ENCODE measurements at regions not wholly inside any gene's neighbourhood (a gene's known extent, or its start where the extent isn't known, plus 50 kb on each side); places are given as distances from the start of the nearest gene placed in this dataset.
"Not testable (repeated sequence)": the region's sequence is repeated elsewhere in the genome, so short reads cannot be mapped to it uniquely, and the experiment has no call there.

DNA sequence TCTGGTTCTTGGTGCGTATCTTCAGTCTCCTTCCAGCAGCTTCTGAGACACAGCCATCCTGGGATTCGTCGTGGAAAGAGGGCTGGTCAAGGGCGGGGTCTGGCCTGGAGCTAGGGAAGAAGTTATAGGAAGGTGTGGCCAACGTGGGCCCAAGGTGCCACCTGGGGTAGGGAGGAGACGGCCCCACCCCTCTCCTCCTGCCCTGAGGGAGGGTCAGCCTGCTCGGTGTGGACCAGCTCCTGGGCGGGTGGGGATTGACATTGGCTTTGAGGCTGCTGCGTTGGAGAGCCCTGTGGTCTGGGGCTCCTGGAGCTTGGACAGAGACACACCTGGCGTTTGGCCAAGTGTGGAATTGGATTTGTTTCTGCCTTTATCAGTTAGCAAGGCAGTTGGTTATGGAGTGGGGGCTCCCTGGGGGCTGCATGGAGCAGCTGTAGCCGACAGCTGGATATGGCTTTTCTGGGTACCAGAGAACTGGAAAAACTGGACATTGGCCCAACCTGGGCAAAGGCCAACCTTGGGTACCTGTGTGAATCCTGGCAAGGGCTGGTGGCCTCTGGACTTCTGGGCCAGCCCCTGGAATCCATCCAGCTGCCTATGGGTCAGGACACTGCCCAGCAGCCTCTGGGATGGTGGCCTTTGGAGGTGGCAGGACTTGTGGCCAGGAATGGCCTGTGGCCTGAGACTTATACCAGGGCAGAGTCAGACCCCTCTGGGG lies 75.7 kb upstream of the PPP1R26 start:
- no peak for DNase-seq (ENCODE audit: low read depth in 2 of 2)

DNA sequence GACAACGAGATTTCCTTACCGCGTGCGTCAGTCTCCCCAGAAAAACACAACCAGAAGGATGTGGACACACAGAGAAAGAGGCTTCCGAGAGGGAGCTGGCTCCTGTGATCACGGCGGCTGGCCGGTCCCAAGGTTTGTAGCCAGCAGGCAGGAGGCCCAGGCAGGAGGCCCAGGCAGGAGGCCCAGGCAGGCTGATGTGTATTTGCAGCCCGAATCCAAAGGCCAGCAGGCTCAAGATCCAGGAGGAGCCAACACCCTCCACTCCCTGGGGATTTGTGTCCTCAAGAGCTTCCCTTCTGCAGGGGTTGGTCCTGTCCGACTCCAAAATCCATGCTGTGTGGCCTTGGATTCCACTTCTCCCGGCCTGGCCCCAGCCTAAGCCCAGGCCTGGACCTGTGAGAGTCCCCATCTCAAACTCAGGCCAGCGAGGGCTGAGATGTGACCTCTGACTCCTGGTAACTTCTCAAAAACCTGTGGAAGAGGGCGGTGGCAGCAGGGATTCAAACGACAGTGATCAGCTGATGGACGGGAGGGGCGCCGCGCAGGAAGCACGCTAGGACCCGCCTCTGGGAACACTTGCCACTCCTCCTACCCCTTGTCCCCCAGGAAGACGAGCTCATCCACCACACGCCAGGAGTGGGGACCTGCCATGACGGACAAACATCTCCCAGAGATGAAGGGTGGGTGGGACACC lies 75.0 kb upstream of the PPP1R26 start:
- DNase-seq (ENCODE audit: low read depth in 2 of 2), result no peak

DNA sequence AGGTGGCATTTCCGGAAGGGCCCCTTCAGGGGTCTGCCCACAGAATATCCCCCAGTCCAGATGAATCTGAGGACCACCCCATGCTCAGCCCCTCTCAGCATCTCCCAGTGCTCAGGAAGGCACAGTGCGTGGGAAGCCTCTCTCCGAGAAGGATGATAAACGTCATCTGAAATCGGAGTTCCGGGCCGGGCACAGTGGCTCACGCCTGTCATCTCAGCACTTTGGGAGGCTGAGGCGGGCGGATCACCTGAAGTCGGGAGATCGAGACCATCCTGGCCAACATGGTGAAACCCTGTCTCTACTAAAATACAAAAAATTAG lies 74.5 kb upstream of the PPP1R26 start:
- not testable (repeated sequence) for DNase-seq (ENCODE audit: low read depth in 2 of 2)

DNA sequence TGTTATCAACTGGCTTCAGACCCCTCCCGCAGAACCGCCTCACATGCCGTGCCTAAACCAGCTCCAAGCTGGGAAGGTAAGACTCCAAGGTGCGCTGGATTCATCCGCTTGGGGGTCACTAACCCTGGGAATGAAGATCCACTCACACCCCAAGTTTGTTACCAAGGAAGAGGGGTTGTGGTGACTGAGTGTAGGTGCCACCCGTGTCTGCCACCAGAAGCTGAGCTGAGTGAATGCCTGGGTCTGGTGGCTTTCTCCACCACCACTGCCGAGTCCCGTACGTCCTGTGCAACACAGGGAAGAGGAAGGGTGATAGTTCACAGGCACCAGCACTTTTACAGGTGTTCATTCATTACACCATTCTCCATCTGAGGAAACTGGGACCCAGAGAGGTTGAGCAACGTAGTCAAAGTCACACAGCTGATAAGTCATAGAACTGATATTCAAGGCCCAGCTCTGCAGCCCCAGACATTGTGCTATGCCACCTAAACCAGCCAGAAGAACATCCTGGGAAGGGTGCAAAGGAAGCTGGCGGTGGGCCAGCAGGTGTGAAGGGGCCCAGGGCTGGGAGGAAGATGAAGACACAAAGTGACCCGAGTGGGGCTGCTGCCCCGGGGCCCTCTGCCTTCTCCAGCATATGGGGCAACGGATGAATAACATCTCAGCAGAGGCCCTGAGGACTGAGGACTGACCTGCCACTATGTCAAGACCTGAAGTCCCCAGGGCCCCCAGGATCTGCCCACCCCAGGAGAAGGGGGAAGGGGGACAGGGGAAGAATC lies 70.9 kb upstream of the PPP1R26 start:
- DNase-seq (ENCODE audit: low read depth in 2 of 2), result no peak

DNA sequence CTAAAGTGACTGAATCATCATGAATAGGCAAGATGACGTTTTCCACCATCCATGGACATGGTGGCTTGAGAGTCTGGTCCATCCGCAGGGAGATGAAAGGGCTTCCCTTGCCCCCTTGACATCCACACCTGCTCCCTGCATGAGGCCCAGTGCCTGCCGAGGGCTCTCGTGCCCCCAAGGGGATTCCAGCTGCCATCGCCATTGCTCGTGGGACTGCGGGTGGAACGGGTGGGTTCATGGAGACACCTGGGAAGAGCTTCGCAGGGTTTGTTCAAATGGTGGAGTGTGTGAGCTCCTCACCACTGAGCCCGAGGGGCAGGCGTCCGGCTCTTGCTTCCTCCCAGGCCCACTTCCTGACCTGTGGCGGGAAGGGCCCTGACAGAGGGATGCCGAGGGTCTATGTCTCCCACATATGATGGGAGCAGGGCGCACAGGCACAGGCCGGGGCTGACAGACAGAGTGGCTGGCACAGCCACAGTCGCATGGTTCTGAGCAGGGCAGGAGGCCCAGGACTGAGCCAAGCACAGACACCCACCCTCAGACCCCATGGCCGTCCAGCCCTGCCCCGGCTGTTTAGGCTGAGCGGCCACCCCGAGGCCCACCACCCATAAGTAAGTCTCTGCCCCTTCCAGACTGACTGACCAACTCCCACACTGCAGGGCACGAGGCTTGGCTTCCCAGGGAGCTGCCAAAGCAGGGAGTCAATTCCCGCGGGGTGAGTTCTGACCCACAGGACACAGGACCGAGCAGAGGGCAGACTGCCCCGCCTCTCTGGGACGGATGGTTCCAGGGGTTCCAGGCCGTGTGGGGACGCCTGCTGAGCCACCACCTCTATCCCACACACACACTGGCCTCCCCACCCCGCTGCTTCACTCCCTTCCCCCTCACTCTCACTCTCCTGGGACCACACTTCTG lies 70.0 kb upstream of the PPP1R26 start:
- DNase-seq (ENCODE audit: low read depth in 2 of 2), result no peak

DNA sequence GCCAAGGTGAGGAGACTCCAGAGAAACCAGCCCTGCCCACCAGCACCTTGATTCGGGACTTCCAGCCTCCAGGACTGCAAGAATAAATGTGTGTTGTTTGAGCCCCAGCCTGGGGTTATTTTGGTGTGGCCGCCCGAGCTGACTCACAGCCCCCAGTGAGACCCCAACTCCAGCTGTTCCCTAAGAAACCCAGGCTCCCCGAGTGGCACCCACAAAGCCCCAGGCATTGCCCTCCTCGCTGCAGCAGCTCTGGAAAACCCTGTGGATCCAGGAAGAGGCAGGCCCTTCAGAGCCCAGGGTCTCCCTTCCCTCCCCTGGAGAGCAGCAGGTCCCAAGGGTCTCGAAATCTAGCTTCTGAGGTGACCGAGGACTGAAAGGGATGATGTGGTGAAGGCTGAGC lies 69.2 kb upstream of the PPP1R26 start:
- DNase-seq (ENCODE audit: low read depth in 2 of 2), result no peak

DNA sequence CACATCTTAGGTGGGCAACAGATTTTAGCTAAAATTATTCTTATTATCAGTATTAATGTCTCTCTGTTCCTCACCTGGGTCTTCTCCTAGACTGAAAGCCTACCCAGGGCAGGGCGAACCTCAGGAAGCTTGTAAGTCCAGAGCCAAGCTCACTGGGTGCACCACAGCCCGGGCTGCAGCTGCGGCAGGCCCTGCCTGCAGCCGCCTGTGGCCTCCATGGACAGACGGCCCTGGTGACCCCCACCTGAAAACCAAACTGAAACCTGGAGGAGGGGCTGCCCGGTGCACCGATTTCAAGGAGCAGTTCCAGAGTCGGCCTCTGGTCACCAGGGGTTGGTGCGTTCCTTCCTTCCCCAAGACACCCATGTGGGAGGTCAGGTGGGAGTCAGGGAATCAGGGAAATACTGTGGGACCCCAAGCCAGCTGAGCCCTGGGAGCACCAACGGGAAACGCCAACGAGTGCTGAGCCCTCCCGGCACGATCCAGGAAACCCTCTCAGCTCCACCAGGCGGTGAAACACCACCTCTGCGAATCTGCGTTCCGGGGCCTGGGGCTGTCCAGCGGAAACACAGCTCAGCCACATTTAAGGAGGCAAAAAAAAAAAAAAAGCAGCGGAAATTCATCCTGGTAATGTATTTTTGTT lies 68.6 kb upstream of the PPP1R26 start:
- no peak for DNase-seq (ENCODE audit: low read depth in 2 of 2)

DNA sequence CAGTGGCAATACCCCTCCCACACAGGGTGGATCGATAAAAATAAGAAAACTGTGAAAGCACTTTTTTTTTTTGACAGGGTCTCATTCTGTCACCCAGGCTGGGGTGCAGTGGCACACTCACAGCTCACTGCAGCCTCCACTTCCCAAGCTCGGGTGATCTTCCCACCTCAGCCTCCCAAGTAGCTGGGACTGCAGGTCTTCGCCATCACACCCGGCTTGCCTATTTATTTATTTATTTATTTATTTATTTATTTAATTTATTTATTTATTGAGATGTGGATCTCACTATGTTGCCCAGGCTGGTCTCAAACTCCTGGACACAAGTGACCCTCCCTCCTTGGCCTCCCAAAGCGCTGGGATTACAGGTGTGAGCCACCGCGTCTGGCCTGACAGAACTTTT lies 68.0 kb upstream of the PPP1R26 start:
- not testable (repeated sequence) for DNase-seq (ENCODE audit: low read depth in 2 of 2)

DNA sequence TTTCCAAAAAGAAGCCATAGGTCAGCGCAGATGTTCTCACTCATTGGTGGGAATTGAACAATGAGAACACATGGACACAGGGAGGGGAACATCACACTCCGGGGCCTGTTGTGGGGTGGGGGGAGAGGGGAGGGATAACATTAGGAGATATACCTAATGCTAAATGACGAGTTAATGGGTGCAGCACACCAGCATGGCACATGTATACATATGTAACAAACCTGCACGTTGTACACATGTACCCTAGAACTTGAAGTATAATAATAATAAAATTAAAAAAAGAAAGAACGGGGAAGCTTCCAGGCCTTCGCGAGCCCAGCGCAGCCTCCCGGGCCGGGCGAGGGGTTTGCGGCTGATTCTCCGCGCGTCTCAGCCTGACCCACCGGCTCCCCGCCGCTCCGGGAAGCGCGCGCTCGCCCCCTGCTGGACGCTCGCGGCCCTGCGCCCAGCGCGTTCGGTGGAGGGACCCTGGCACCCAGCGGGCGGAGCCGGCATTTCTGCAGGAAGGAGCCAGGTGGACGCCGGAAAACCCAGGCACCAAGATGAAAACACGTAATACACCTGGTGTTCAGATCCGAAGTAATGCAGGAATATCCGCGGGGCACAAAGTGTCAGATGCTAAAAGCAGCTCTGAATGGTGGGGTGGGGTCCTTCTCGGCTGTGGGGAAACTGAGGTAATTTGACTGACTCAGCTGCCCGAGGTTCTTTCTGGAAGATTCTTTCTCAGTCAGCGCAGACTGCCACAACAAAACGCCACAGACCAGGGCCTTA lies 67.1 kb upstream of the PPP1R26 start:
- peak; percentile 51 to 70 for DNase-seq (ENCODE audit: low read depth in 2 of 2)

DNA sequence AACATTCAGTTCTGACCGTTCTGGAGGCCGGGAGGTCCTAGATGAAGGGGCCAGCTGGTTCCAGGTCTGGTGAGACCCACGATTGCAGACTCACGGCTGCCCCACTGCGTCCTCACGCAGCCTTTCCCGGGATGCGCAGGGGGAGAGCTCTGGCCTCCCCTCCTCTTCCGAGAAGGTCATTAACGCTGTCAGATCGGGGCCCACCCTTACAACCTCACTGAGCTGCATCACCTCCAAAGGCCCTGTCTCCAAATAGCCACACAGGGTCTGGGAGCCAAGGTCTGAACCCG lies 66.6 kb upstream of the PPP1R26 start:
- DNase-seq (ENCODE audit: low read depth in 2 of 2), result no peak

DNA sequence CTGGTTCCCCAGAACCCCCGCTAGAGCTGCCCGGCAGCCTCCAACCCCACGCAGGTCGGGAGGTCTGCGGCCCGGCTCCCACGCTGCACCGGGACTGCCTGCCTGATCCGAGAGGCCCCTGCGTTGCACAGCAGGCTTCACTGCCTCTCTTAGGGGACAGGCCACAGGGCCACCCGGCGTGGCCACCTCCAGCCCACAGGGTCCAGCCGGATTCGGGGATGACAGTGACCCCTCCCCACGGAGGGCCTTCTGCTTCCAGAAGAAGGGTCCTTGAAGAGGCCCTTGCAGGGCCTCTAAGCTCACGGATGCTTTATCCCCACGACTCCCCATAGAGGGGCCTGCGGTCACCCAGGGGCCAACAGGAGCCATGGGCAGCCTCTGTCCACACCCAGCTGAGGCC lies 66.1 kb upstream of the PPP1R26 start:
- no peak for DNase-seq (ENCODE audit: low read depth in 2 of 2)

DNA sequence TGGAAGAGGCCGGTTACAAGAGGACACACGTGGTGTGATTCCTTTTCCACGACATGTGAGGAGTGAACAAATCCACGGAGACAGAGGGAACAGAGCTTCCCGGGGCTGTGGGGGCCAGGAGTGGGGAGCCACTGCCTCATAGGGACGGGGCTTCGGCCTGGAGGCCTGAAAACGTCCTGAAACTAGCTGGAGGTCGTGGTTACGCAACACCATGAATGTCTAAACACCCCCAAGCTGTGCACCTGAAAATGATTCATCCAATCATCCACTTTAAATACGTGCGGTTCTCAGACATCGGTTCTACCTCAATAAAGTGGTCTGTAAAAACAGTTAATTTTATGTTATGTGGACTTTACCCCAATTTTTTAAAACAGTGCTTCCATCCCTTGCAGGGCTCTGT lies 65.3 kb upstream of the PPP1R26 start:
- no peak for DNase-seq (ENCODE audit: low read depth in 2 of 2)

DNA sequence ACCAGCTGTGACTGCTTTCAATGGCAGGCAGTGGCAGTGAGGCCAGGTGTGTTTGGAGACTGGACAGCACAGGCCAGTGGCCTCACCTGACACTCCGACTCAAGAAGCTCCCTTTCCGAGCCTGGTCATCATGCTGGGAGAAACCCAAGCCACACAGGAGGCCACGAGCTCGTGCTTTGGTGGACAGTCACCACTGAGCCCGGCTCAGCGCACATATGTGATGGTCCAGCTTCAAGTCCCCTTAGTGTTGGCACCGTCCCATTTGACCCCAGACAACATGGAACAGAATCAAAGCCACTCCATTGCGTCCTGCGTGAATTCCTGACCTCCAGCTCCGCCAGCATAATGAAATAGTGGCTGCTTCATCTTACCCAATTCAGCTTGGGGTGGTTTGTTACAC lies 64.0 kb upstream of the PPP1R26 start:
- no peak for DNase-seq (ENCODE audit: low read depth in 2 of 2)

DNA sequence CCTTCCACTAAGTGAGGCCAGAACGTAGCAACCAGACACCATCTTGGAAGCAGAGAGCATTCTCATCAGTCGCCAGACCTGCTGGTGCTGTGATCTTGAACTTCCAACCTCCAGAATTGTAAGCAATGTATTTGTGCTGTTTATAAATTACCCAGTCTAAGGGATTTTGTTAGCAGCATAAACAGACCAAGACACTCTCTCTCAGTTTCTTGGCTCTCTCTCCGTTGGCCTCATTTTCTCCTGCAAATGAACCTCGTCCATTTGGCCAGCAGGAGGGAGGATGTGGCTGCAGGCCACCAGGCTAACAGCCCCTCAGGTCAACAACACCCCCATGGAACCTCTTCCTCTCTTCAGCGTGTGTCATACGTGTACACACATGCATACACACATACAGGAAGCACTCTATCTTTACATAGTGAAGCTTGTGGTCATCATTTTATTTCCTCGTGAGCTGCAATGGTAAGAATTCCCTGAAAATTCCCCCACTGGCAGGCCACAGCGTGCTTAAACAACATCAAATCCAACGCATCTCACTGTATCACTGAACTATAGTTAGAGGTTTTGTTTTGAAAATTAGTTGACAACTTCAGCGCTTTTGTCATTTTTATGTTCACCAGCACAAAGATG lies 62.8 kb upstream of the PPP1R26 start:
- DNase-seq (ENCODE audit: low read depth in 2 of 2), result no peak

DNA sequence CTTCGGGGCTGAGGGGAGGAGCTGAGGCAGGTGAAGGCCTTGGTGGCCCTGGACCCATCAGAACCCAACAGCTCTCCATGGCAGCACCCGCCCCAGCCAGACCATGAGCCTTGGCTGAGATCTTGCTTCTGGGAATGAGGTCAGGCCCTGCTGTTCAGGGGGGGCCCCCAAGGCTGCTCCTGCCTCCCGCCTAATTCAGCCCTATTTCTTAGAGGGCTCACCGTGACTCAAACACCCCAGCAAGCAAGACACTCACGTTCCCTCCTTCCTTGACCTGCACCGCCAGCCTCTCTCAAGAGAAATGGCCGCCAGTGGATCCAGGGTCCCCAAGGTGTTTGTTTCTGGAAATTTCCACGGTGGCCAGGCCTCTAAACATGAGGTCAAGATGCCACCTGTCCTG lies 61.4 kb upstream of the PPP1R26 start:
- no peak for DNase-seq (ENCODE audit: low read depth in 2 of 2)

DNA sequence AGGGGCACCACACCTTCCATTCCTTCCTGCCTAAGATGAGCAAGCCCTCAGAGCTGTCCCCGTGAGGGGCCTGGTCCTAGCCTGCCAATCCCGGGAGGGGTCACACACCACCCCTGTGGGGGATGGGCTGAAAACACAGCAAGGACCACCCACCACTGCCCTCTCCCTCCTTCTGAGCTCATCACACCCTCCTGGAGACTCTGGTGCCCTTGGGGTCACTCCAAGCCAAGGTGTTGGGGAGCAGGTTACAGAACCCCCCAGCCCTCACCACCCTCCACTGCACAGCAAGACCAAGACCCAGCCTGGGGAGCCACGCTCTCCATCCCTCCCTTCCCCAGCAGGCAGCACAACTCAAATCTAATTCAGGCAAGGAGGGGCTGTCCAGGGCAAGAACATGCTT lies 60.5 kb upstream of the PPP1R26 start:
- no peak for DNase-seq (ENCODE audit: low read depth in 2 of 2)

DNA sequence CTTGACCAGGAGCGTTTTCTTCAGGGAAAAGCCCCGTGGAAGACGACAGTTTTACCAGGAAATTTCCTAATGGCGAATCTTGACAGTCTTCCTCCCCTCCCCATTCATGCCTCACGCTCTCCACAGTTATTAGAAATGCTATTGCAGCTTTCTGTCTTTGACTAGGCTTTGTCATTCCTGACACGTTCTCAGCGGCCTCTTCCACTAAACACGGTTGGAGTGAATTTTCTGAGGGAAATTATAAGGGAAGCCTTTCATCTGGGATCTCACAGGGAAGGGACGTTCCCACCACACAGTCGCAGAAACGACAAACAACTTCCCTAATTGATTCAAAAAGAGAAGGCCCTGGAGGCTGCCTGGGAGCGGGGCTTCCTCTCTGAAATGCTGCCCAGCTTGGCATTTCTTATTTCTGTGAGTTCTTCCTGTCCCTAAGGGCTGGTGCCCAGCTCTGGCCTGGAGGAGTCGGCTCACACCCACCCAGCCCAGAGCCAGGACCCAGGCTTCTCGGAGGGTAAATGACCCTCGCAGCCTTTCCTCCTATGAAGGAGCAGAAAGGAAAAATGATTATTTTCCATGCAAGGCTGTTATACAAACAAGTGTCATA lies 57.1 kb upstream of the PPP1R26 start:
- no peak for DNase-seq (ENCODE audit: low read depth in 2 of 2)

DNA sequence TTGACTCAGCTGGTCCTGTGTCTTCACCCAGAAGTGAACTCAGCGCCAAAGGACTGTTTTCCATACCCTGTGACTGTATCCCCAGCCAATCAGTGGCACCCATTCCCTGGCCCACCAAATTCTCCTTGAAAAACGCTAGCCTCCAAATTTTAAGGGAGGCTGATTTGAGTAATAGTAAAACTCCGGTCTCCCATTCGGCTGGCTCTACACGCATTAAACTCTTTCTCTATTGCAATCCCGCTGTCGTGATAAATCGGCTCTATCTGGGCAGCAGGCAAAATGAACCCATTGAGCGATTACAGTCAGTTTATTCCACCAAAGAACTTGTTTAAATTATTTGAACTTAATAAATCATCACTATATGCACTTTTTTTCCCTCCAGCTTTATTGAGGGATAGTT lies 55.9 kb upstream of the PPP1R26 start:
- DNase-seq (ENCODE audit: low read depth in 2 of 2), result no peak

Measured in lung microvascular endothelial cell (primary cell).